SU-DHL-6 (cell line): ENCODE measurements at regions not wholly inside any gene's neighbourhood (a gene's known extent, or its start where the extent isn't known, plus 50 kb on each side); places are given as distances from the start of the nearest gene placed in this dataset.

Experiments used
- H2AFZ ChIP-seq: fragments of 200-600 bp; sonication (generic); 2 replicates; pipeline ENCODE4 v1.6.1; 2014; ENCODE audit warnings: low read depth, mild to moderate bottlenecking, moderate library complexity, mixed read lengths, antibody characterized with exemption, low read length; ENCODE audit not compliant: severe bottlenecking
- H3F3A ChIP-seq: fragments of 200-600 bp; shearing (Covaris generic); 2 replicates; pipeline ENCODE4 v1.6.0; 2016; ENCODE audit warnings: antibody characterized with exemption, mild to moderate bottlenecking; ENCODE audit not compliant: insufficient read depth
- H3K27ac ChIP-seq: fragments of 200-600 bp; sonication (generic); 2 replicates; pipeline ENCODE4 v1.5.1; 2016; ENCODE audit warnings: low read depth, mild to moderate bottlenecking, low read length, moderate library complexity, mixed read lengths
- H3K27me3 ChIP-seq: fragments of 200-600 bp; sonication (generic), shearing (Covaris generic); 2 replicates; pipeline ENCODE4 v1.6.0; 2014; ENCODE audit warnings: mild to moderate bottlenecking, low read length
- H3K36me3 ChIP-seq: fragments of 200-600 bp; sonication (generic); 2 replicates; pipeline ENCODE4 v1.6.1; 2014; ENCODE audit warnings: mild to moderate bottlenecking, low read length, mixed read lengths
- H3K4me2 ChIP-seq: fragments of 300-600, 200-600 bp; shearing (Covaris generic), sonication (generic); 2 replicates; pipeline ENCODE4 v1.6.0; 2014; ENCODE audit warnings: low read length, low read depth, mild to moderate bottlenecking; ENCODE audit not compliant: poor library complexity, severe bottlenecking
- H3K4me3 ChIP-seq: fragments of 200-600 bp; sonication (generic); 2 replicates; pipeline ENCODE4 v1.5.1; 2014; ENCODE audit warnings: antibody characterized with exemption, low read length, mild to moderate bottlenecking, mixed read lengths; ENCODE audit not compliant: insufficient read depth, poor library complexity, severe bottlenecking
- H3K79me2 ChIP-seq: fragments of 200-600 bp; sonication (generic); 2 replicates; pipeline ENCODE4 v1.6.1; 2014; ENCODE audit warnings: mild to moderate bottlenecking, low read length, moderate library complexity; ENCODE audit not compliant: insufficient read depth
- H3K9ac ChIP-seq: fragments of 200-600 bp; sonication (generic); 2 replicates; pipeline ENCODE4 v1.7.0; 2014; ENCODE audit warnings: mild to moderate bottlenecking, low read length
- H3K9me2 ChIP-seq: fragments of 200-600 bp; sonication (generic); replicated peaks from 2 replicates; pipeline ENCODE4 v1.6.1; 2014; ENCODE audit warnings: low read length; ENCODE audit not compliant: insufficient read depth
- H3K9me3 ChIP-seq: fragments of 200-600 bp; sonication (generic); 2 replicates; pipeline ENCODE4 v1.6.1; 2014; ENCODE audit warnings: low read length, mixed read lengths; ENCODE audit not compliant: insufficient read depth
- H4K20me1 ChIP-seq: fragments of 200-600 bp; sonication (generic); 2 replicates; pipeline ENCODE4 v1.6.1; 2014; ENCODE audit warnings: low read depth, mild to moderate bottlenecking, antibody characterized with exemption, low read length, moderate library complexity, mixed read lengths
- EZH2phosphoT487 ChIP-seq: fragments of 200-600 bp; sonication (generic), shearing (Covaris generic); conservative IDR thresholded peaks from 2 replicates; pipeline ENCODE4 v1.6.1; 2018; ENCODE audit warnings: mild to moderate bottlenecking, antibody characterized with exemption, low read length, moderate library complexity, mixed read lengths
- TF ChIP-seq, protein P1 (sequence below): fragments of 200-600 bp; sonication (generic); IDR thresholded peaks from one replicate; pipeline ENCODE4 v1.5.1; 2017; ENCODE audit warnings: antibody characterized with exemption, mild to moderate bottlenecking, low read length, moderate library complexity; ENCODE audit not compliant: insufficient read depth, poor library complexity, severe bottlenecking

DNA sequence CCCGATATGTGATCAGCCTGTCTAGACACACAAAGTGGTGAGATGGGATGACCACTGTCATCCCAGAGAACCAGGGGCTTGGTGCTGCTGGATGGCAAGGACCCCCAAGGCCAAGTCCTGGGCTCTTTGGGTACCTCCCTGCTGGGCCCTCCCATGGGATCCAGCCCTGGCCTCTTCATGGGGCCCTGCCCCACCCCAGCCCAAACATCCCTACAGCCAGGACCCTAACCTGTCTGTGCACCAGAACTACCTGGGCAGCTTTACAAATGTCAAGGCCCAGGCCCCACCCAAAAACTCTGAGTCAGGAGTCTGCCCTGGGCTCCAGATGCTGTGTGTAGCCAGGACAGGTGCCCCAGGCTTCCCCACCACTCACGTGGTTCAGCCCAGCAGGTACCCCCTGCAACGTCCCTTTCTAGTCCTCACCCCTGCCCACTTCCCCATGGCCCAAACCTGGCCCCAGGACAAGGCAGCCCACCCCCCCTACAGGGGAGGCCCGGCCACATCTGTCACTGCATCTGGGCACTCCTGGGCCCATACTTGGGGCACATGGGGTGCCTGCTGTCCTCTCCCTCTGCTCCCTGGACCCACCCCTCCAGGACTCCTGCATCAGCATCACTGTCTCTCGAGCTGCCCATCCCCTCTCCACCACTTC lies 233.5 kb downstream of the TUBA3C start:
- TF ChIP-seq, protein P1, sequence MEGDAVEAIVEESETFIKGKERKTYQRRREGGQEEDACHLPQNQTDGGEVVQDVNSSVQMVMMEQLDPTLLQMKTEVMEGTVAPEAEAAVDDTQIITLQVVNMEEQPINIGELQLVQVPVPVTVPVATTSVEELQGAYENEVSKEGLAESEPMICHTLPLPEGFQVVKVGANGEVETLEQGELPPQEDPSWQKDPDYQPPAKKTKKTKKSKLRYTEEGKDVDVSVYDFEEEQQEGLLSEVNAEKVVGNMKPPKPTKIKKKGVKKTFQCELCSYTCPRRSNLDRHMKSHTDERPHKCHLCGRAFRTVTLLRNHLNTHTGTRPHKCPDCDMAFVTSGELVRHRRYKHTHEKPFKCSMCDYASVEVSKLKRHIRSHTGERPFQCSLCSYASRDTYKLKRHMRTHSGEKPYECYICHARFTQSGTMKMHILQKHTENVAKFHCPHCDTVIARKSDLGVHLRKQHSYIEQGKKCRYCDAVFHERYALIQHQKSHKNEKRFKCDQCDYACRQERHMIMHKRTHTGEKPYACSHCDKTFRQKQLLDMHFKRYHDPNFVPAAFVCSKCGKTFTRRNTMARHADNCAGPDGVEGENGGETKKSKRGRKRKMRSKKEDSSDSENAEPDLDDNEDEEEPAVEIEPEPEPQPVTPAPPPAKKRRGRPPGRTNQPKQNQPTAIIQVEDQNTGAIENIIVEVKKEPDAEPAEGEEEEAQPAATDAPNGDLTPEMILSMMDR: no peak
- TF ChIP-seq EZH2phosphoT487: no peak

GRCh38 chr13:18947376-18947977 lies 234.1 kb downstream of the TUBA3C start:
- TF ChIP-seq, protein P1: no peak
- TF ChIP-seq EZH2phosphoT487: no peak
- Histone ChIP-seq H3K9ac (no peak overlapping the region), H3K4me2 (no peak overlapping the region), H3K79me2 (no peaks in the 10 kb centered on the region), H3K27me3 (no peaks in the 10 kb centered on the region), H3K9me2 (no peaks in the 10 kb centered on the region), H3F3A (no peaks in the 10 kb centered on the region), H3K27ac (no peak overlapping the region), H3K9me3 (no peaks in the 10 kb centered on the region; the same call in 1 of the 2 replicates), H2AFZ (no peak overlapping the region), H3K4me3 (no peak overlapping the region), H3K36me3 (no peaks in the 10 kb centered on the region), H4K20me1 (no peaks in the 10 kb centered on the region)

More for the DNA sequence above, 233.5 kb downstream of the TUBA3C start:
- Histone ChIP-seq H3K79me2 (no peaks in the 10 kb centered on the region), H3K4me2 (no peak overlapping the region), H3K9ac (no peak overlapping the region), H3K4me3 (no peak overlapping the region), H3F3A (no peaks in the 10 kb centered on the region), H3K27ac (no peak overlapping the region), H3K9me3 (no peaks in the 10 kb centered on the region; the same call in 1 of the 2 replicates), H4K20me1 (no peaks in the 10 kb centered on the region), H2AFZ (no peak overlapping the region), H3K27me3 (no peaks in the 10 kb centered on the region), H3K36me3 (no peaks in the 10 kb centered on the region), H3K9me2 (no peaks in the 10 kb centered on the region)

DNA sequence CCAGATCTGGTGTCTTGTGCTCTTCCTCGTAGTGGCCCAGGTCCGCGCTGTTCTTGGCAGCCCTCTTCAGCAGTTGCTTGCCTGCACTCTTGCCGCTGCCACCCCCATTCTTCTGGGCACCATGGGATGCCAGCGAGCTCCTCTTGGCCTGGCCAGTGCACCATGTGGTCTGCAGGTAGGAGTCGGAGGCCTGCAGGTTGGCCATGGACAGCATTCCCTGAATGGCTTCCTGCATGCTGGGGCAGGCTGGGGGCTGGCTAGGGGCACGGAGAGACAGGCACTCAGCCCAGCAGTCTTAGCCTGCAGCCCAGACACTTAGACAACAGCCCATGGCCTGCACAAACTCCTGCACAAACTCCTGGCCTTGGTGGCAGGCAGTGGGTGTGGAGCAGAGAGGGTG lies 234.9 kb downstream of the TUBA3C start:
- no peak overlapping the region for H3K27ac ChIP-seq
- H4K20me1 ChIP-seq: no peaks in the 10 kb centered on the region
- no peaks in the 10 kb centered on the region for H3F3A ChIP-seq
- H3K9me3 ChIP-seq: no peaks in the 10 kb centered on the region; the same call in 1 of the 2 replicates
- TF ChIP-seq, protein P1: no peak
- TF ChIP-seq EZH2phosphoT487: no peak
- no peak overlapping the region for H3K9ac ChIP-seq
- no peaks in the 10 kb centered on the region for H3K36me3 ChIP-seq
- no peak overlapping the region for H3K4me3 ChIP-seq
- no peaks in the 10 kb centered on the region for H3K9me2 ChIP-seq
- no peak overlapping the region for H2AFZ ChIP-seq
- no peaks in the 10 kb centered on the region for H3K79me2 ChIP-seq
- H3K27me3 ChIP-seq: no peaks in the 10 kb centered on the region
- no peak overlapping the region for H3K4me2 ChIP-seq
